ENCODE measurements at regions not wholly inside any gene's neighbourhood (a gene's known extent, or its start where the extent isn't known, plus 50 kb on each side); places are given as distances from the start of the nearest gene placed in this dataset.

GRCh38 chr2:123035541-123035940, 989.5 kb upstream of the CNTNAP5 start:
- TF ChIP-seq CTCF (IDR thresholded peaks at IDR 0.05; ENCODE audit: insufficient read depth, low read depth, low read length) (no peak), EZH2 (IDR thresholded peaks at IDR 0.05; ENCODE audit: insufficient read depth, low read length) (no peak)
